HK-2 (cell line): ENCODE measurements at regions not wholly inside any gene's neighbourhood (a gene's known extent, or its start where the extent isn't known, plus 50 kb on each side); places are given as distances from the start of the nearest gene placed in this dataset.

Experiments
- DNase-seq: peaks from one replicate; pipeline ENCODE4 v3.0.0-alpha.2; 2018; ENCODE audit not compliant: unreplicated experiment

DNA sequence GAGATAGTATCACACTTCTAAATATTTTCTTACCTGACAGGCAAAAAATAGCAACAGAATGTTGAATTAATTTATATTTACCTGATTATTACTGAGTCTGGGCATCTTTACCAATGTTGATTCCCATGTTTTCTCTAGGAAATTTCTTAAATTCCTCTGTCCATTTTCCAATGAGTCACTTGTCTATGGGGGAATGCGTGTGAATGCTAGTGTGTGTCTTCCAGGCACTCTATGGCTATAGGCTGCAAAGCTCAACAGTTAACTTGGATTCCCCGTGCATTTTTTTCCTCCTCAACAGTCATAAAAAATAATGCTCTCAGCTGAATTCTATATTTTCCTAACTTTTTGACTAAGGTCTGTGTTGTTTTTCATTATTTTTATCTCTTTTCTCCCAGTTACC lies 1385.8 kb upstream of the FLRT2 start:
- no peak for DNase-seq

GRCh38 chr14:84152452-84152851 lies 1377.5 kb upstream of the FLRT2 start:
- no peak for DNase-seq

GRCh38 chr14:84162633-84163032 lies 1367.3 kb upstream of the FLRT2 start:
- no peak for DNase-seq

DNA sequence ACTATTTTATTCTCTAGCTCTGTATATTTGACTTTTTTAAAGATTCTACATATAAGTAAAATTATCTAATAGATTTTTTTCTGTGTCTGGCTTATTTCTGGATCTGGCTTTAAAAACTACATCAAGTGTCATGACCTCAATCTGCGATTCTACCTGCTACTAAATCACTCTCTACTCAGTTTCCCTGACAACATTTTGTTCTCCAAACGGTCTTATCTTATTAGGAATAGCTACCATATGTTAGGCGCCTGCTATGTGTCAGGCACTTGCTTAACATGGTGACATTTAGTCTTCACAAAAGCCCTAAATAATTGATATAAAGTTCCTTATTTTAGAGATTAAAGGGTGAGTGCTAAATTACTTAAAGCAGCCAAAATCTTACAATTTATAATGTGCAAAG lies 1362.9 kb upstream of the FLRT2 start:
- no peak for DNase-seq

- no peak for DNase-seq
Observed at GRCh38 chr14:84180336-84180735, 1349.6 kb upstream of the FLRT2 start.

DNA sequence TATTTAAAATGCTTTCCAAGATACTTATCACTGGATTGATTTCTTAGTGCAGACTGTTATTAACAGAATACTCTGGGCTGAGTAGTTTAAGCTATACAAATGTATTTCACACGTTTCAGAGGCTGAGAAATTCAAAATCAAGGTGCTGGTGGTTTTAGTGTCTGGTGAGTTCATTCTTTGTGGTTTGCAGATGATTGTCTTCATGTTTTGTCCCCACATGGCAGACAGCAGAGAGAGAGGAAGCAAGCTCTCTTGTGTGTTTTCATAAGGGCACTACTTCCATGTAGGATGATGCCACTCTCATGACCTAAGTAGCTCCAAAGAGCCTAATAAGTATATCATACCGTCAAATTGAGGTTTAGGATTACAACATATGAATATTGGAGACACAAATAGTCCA lies 1348.9 kb upstream of the FLRT2 start:
- DNase-seq = no peak

GRCh38 chr14:84195514-84195913 lies 1334.4 kb upstream of the FLRT2 start:
- DNase-seq = no peak

DNA sequence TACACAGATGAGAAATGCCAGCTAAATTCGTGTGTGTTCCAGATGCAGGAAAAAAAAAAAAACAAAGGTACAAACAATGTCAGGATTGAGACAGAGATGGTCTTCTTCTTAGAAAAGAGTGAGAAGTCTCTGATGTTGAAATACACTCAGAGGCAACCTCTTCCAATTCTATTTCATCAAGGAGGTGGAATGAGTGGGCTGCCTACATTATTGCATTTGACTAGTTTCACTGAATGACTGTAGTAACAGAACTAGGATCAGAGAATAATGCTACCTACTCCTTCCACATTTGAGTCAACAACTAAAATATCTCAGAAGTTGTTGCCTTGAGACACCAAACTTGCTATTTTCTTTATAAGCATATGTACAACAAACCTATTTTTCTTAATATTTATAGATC lies 1332.2 kb upstream of the FLRT2 start:
- DNase-seq = no peak

GRCh38 chr14:84202486-84202885 lies 1327.5 kb upstream of the FLRT2 start:
- no peak for DNase-seq

- no peak for DNase-seq
Observed at GRCh38 chr14:84203896-84204295, 1326.0 kb upstream of the FLRT2 start.

DNA sequence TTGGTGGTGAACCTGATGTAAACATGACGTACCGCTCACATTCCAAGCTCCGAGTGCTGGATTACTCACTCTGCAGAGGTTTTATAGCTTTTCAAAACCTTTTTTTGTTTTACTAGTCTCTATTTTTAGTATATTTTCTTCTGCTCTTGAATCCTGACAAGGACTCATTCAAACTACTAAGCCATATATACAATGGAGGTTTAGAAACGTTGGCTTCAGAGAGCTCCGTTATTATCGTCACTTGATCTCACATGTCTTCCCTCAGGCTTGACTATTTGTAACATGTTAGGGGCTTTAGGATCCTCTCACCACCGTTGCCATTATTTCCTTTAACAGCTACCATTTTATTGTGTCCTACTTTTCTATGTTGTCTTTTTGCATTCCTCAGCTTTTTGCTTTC lies 1321.5 kb upstream of the FLRT2 start:
- DNase-seq = no peak

DNA sequence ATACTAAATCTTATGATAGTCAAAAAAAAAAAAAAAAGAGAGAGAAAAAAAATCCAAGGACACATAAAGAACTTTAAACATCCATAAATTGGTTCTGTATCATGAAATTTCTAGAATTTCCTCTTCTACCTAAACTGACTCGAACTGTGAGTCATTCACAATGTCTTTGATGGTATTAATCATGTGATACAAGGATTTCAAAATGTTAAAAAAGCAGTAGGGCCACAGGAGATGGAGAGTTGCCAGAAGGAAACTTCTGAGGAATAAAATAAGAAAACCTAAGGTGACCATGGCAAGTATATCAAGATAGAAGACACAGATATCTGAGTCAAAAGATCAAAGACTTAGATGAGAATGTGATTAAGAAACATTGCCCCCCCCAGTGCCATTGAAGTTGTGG lies 1320.9 kb upstream of the FLRT2 start:
- DNase-seq = no peak

- DNase-seq = no peak
Observed at GRCh38 chr14:84217066-84217465, 1312.9 kb upstream of the FLRT2 start.

- DNase-seq = no peak
Observed at GRCh38 chr14:84225268-84225667, 1304.7 kb upstream of the FLRT2 start.

DNA sequence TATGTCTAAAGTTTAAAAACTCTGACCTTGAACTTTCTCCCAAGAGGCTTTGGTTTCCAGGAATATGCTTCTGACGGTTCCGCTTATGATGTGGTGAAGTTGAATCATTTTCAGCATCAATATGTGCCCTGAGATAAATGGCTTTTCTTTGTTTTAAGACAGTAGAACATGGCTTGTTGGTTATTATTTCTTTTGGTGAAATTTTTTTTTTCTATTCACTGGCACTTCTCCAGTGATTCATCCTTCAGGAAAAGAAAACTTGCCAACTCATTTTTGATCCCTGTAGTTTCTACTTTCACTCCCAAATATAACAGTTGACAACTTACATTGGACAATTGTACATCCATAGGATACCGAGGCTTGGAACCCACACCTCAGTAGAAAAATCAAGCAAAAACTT lies 1301.2 kb upstream of the FLRT2 start:
- no peak for DNase-seq

DNA sequence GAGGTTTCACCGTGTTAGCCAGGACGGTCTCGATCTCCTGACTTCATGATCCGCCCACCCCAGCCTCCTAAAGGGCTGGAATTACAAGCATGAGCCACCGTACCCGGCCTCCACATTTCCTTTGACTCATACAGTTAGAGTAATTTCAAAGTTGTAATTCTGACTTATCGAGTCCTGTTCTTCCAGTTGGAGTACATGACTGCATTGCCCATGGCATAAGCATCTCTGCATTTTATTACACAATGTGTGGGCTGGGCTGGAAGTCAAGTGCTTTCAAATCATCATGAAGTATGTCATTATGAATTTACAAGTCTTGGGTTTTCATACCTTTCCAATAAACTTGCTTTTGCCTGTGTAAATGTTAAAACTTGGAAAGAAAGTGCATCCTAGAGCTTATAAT lies 1295.7 kb upstream of the FLRT2 start:
- no peak for DNase-seq

- no peak for DNase-seq
Observed at GRCh38 chr14:84236290-84236689, 1293.7 kb upstream of the FLRT2 start.

DNA sequence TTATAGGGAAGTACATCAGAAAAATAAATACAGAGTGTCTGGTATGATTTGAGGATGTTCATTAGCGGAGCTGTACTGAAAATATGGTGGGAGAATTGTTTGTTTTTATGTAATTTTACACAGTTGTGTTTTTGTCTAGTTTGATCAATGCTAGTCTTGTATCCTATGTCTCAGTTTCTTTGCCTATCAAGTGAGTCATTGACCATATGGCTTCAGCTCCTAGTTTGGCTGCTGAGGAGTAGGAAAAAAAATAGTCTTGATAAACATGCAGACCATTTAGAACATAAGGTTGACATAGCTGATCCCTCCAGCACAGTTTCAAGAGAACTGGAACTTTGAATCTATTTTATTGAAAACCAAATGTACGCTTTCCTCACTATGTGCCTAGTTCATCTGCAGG lies 1292.1 kb upstream of the FLRT2 start:
- DNase-seq = no peak

DNA sequence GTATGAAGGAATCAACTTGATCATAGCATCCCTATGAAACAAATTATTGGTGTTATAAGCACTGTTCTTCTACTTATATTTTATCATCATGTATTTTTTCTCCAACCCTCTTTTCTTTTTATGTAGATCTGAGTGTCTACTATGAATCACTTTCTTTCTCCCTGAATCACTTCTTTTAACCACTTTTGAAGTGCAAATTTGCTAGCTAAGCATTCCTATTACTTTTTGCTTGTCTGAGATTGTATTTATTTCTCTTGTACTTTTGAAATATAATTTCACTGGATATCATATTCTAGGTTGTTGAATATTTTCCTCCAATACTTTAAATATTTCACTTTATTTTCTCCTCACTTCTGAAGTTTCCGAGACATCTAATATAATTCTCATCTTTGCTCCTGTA lies 1282.3 kb upstream of the FLRT2 start:
- no peak for DNase-seq

GRCh38 chr14:84250893-84251292 lies 1279.1 kb upstream of the FLRT2 start:
- no peak for DNase-seq

GRCh38 chr14:84251411-84252115 lies 1278.4 kb upstream of the FLRT2 start:
- no peak for DNase-seq

DNA sequence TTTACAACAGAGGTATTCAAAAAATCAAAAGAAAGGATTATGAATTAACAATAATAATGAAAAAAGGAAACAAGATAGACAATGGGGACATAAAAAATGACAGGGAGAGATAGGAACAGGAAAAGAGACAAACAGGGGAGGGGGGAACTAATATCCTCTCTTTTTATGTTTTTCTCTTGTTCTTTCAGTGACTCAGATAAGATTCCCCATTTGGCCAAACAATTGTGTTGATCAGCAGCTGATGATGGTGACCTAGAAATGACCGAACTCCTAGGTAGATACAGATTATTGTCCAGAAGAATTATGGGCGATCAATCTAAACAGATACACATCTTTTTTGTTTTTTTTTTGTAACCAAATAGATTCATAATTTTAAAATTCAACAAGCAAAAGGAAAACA lies 1277.2 kb upstream of the FLRT2 start:
- DNase-seq = no peak

DNA sequence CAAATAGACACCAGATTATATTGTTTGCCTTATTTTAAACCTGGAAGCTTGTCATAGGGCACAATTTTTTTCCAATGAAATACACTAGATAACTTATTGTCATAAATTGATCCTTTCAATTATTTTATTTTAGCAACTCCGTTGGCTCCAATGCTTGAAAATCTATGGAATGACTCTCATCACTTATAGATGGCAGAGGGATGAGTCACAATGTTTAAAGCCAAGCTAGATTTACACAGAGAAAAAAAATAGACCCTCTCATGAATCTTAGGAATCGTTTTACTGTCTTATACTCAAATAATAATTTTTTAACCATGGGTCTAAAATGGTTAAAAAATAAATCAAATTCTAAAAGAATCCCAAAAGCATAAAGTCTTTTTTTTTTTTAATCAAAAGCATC lies 1276.6 kb upstream of the FLRT2 start:
- no peak for DNase-seq

GRCh38 chr14:84254290-84254689 lies 1275.7 kb upstream of the FLRT2 start:
- DNase-seq = no peak
